HepG2 (cell line): ENCODE measurements at regions not wholly inside any gene's neighbourhood (a gene's known extent, or its start where the extent isn't known, plus 50 kb on each side); places are given as distances from the start of the nearest gene placed in this dataset.

Experiments
- ATAC-seq: fragments of 200-7000 bp; cut with Tn5 transposase; 3 replicates; pipeline ENCODE4 v1.9.1; 2020; ENCODE audit warnings: mild to moderate bottlenecking, moderate library complexity
- BruUV-seq: library from RNA; stranded (reverse); fragments of 400-500 nt; replicated peaks from 2 replicates; lab custom pipeline; 2021; lab: Mats Ljungman, UMichigan
- CTCF ChIA-PET: fragments of 300-600 bp; formaldehyde crosslinking; extraction: SDS; loops from one replicate; lab custom pipeline; 2021; ENCODE audit warnings: low total read pairs, inconsistent platforms, low intra/inter-chr PET ratio; lab: Yijun Ruan, JAX
- POLR2A ChIA-PET: fragments of 350-600 bp; sonication (Branson Sonifier 250); formaldehyde crosslinking; loops from one replicate; lab custom pipeline; 2020; ENCODE audit warnings: antibody characterized with exemption, inconsistent platforms; lab: Yijun Ruan, JAX
- DNase-seq: peaks from one replicate; pipeline ENCODE4 v3.0.0-alpha.2; 2015; ENCODE audit warnings: low spot score
- FAIRE-seq: peaks from 3 replicates; lab custom pipeline; 2011; peaks lifted over from hg19 to GRCh38; lab: Jason Lieb, UNC
- H2AFZ ChIP-seq: one replicate; pipeline ENCODE4 v1.6.1; 2011; ENCODE audit warnings: low read length, inconsistent platforms
- H3K27ac ChIP-seq: fragments of 300-600 bp; 3 replicates; pipeline ENCODE4 v1.8.0; 2011; ENCODE audit warnings: mixed run types, mild to moderate bottlenecking, mixed read lengths, low read length, inconsistent platforms; ENCODE audit not compliant: insufficient read depth; ENCODE audit errors: extremely low read length
- H3K27me3 ChIP-seq, 2 experiments: fragments of 200-600 bp in 1 of 2; 2 replicates in 1 of 2; 3 replicates in 1 of 2; pipeline versions ENCODE4 v1.6.0 to v1.8.0; 2011; ENCODE audit warnings: low read length in 2 of 2, mild to moderate bottlenecking in 2 of 2, moderate library complexity in 2 of 2, inconsistent platforms in 1 of 2; ENCODE audit not compliant: insufficient read depth in 2 of 2, control insufficient read depth in 1 of 2
- H3K36me3 ChIP-seq, 2 experiments: fragments of 200-600 bp in 1 of 2; replicated peaks in 1 of 2; 2 replicates in 1 of 2; 3 replicates in 1 of 2; pipeline versions ENCODE4 v1.5.1 to v1.8.0; 2011; ENCODE audit warnings: low read length in 2 of 2, inconsistent platforms in 1 of 2; ENCODE audit not compliant: insufficient read depth in 2 of 2, control insufficient read depth in 1 of 2
- H3K4me1 ChIP-seq: 2 replicates; pipeline ENCODE4 v1.5.1; 2012; ENCODE audit warnings: low read length, inconsistent platforms; ENCODE audit not compliant: insufficient read depth
- H3K4me2 ChIP-seq: 2 replicates; pipeline ENCODE4 v1.6.0; 2011; ENCODE audit warnings: low read depth, low read length, inconsistent platforms
- H3K4me3 ChIP-seq, 3 experiments: fragments of 200-600 bp in 1 of 3; sonication (generic), shearing (Covaris generic) in 1 of 3; replicated peaks in 1 of 3; 2 replicates each; pipeline ENCODE4 v1.5.1; 2011 to 2016; ENCODE audit warnings: low read length in 3 of 3, inconsistent platforms in 2 of 3, low read depth in 2 of 3, mild to moderate bottlenecking in 2 of 3, control low read depth in 1 of 3, mixed read lengths in 1 of 3; ENCODE audit not compliant: insufficient read depth in 1 of 3
- H3K79me2 ChIP-seq: one replicate; pipeline ENCODE4 v1.6.1; 2011; ENCODE audit warnings: low read length, inconsistent platforms; ENCODE audit not compliant: insufficient read depth
- H3K9ac ChIP-seq: 2 replicates; pipeline ENCODE4 v1.6.0; 2011; ENCODE audit warnings: mild to moderate bottlenecking, low read depth, low read length, inconsistent platforms; ENCODE audit not compliant: insufficient read depth
- H3K9me3 ChIP-seq: 2 replicates; pipeline ENCODE4 v1.5.1; 2012; ENCODE audit warnings: mild to moderate bottlenecking, low read length
- H4K20me1 ChIP-seq: 2 replicates; pipeline ENCODE4 v1.6.0; 2011; ENCODE audit warnings: inconsistent platforms, mild to moderate bottlenecking, low read length, moderate library complexity; ENCODE audit not compliant: insufficient read depth
- ATF1 ChIP-seq: IDR thresholded peaks from 2 replicates; pipeline ENCODE4 v1.6.1; 2016; ENCODE audit warnings: mild to moderate bottlenecking, control low read depth
- CHD2 ChIP-seq: IDR thresholded peaks from 2 replicates; pipeline ENCODE4 v1.6.1; 2011; ENCODE audit warnings: low read depth, low read length, improper control_type of control experiment
- ESRRA ChIP-seq: sonication (generic); formaldehyde crosslinking; IDR thresholded peaks from 2 replicates; pipeline ENCODE4 v1.5.1; 2020; ENCODE audit warnings: mild to moderate bottlenecking, low read depth, missing genetic modification reagents
- GABPB1 ChIP-seq: IDR thresholded peaks from 2 replicates; pipeline ENCODE4 v1.6.1; 2016; ENCODE audit warnings: mild to moderate bottlenecking, missing genetic modification reagents, moderate library complexity, missing compliant biosample characterization
- HES4 ChIP-seq: sonication (generic); formaldehyde crosslinking; IDR thresholded peaks from 2 replicates; pipeline ENCODE4 v1.9.0; 2021; ENCODE audit warnings: mild to moderate bottlenecking, missing genetic modification reagents, borderline replicate concordance
- MXD4 ChIP-seq: IDR thresholded peaks from 2 replicates; pipeline ENCODE4 v1.6.1; 2016; ENCODE audit warnings: mild to moderate bottlenecking, missing biosample characterization, missing genetic modification reagents
- NR1H2 ChIP-seq: sonication (generic); formaldehyde crosslinking; IDR thresholded peaks from 2 replicates; pipeline ENCODE4 v1.8.1; 2022; ENCODE audit warnings: low read depth, missing genetic modification reagents, borderline replicate concordance
- SP140L ChIP-seq: sonication (generic); formaldehyde crosslinking; IDR thresholded peaks from 2 replicates; pipeline ENCODE4 v1.4.0; 2020; ENCODE audit warnings: missing genetic modification reagents, borderline replicate concordance
- ZBTB40 ChIP-seq, 2 experiments: fragments of 450-650 bp in 1 of 2; sonication (generic) in 1 of 2; formaldehyde crosslinking in 1 of 2; IDR thresholded peaks; 2 replicates each; pipeline versions ENCODE4 v1.6.1 to v1.8.0; 2016 to 2022; ENCODE audit warnings: antibody characterized with exemption in 1 of 2, mild to moderate bottlenecking in 1 of 2, missing genetic modification reagents in 1 of 2
- ZNF431 ChIP-seq: sonication (generic); formaldehyde crosslinking; IDR thresholded peaks from 2 replicates; pipeline ENCODE4 v1.9.0; 2022; ENCODE audit warnings: missing genetic modification reagents, low read depth, mild to moderate bottlenecking, borderline replicate concordance
- ZNF510 ChIP-seq: sonication (generic); formaldehyde crosslinking; IDR thresholded peaks from 2 replicates; pipeline ENCODE4 v1.4.0; 2020; ENCODE audit warnings: low read depth, mild to moderate bottlenecking, missing genetic modification reagents
- WGBS: methylation state at CpG from one replicate; pipeline ENCODE4 v1.1.6; 2017; ENCODE audit warnings: low lambda C conversion rate; 5-methylcytosine and 5-hydroxymethylcytosine counted together
- in situ Hi-C: cut with HindIII; loops from 2 replicates; pipeline ENCODE4 v1.10.0; 2017; ENCODE audit warnings: low pct_unique_long_range_greater_than_20kb; ENCODE audit not compliant: extremely low pct_ligation_motif_present
- intact Hi-C: fragments of 100-400 bp; cut with micrococcal nuclease; formaldehyde crosslinking; loops from one replicate; pipeline ENCODE4 v1.10.0; 2022; ENCODE audit not compliant: unreplicated experiment

- Histone ChIP-seq H3K36me3 (no peaks in the 10 kb centered on the region), H3K9ac (no peak overlapping the region), H3K27me3 (no peaks in the 10 kb centered on the region), H3K79me2 (no peaks in the 10 kb centered on the region), H2AFZ (no peak overlapping the region), H3K4me2 (no peak overlapping the region), H4K20me1 (no peaks in the 10 kb centered on the region), H3K9me3 (no peaks in the 10 kb centered on the region), H3K4me3 (no peak overlapping the region), H3K27ac (no peak overlapping the region), H3K4me1 (no peaks in the 10 kb centered on the region)
- in situ Hi-C loops (no loop called here), intact Hi-C loops (no loop called here)
- FAIRE-seq (no peak), ATAC-seq (no peak), DNase-seq (no peak)
- CTCF ChIA-PET = no interaction called here
- 56% methylated on average over 1 of the region's 1 CpG for WGBS
- TF ChIP-seq SP140L (CRISPR knock-in tag) = no peak
- no peak for TF ChIP-seq HES4 (CRISPR knock-in tag)
- no peak for TF ChIP-seq ZNF510 (CRISPR knock-in tag)
- TF ChIP-seq ATF1 (CRISPR knock-in tag) = no peak
- TF ChIP-seq ESRRA = no peak
- no peak for TF ChIP-seq ZNF431 (CRISPR knock-in tag)
- POLR2A ChIA-PET = no interaction called here
- BruUV-seq = no TSS peak
These were observed 232.3 kb upstream of the KITLG start for GRCh38 chr12:88812610-88813009.

GRCh38 chr12:88810806-88811205 is 230.5 kb upstream of the KITLG start:
- Histone ChIP-seq H3K4me1 (no peaks in the 10 kb centered on the region), H3K27ac (no peak overlapping the region), H2AFZ (no peak overlapping the region), H3K4me3 (no peak overlapping the region), H3K4me2 (no peak overlapping the region), H3K9me3 (no peaks in the 10 kb centered on the region), H3K9ac (no peak overlapping the region), H4K20me1 (no peaks in the 10 kb centered on the region), H3K36me3 (no peaks in the 10 kb centered on the region), H3K79me2 (no peaks in the 10 kb centered on the region), H3K27me3 (no peaks in the 10 kb centered on the region)
- ChIA-PET POLR2A (no interaction called here), CTCF (no interaction called here)
- no TSS peak for BruUV-seq
- in situ Hi-C loops = no loop called here
- DNase-seq (no peak), ATAC-seq (no peak), FAIRE-seq (no peak)
- WGBS = 57% methylated on average over 1 of the region's 1 CpG
- intact Hi-C loops = no loop called here
- TF ChIP-seq NR1H2 (CRISPR knock-in tag) (no peak), CHD2 (no peak), GABPB1 (no peak), MXD4 (CRISPR knock-in tag) (no peak), ZBTB40 (IDR thresholded peaks at IDR 0.05) (no peak), ZBTB40 (CRISPR knock-in tag; IDR thresholded peaks at IDR 0.05) (no peak)
